Stomach (tissue), 8 donors: ENCODE measurements at regions not wholly inside any gene's neighbourhood (a gene's known extent, or its start where the extent isn't known, plus 50 kb on each side); places are given as distances from the start of the nearest gene placed in this dataset.

Experiments
- DNase-seq, 2 donors: peaks; one replicate each; pipeline versions ENCODE4 v3.0.0 to v3.0.0-alpha.2; 2013 to 2019
- H3K27ac ChIP-seq, 5 donors: fragments of 200-600 bp in 4 of 5; sonication (generic) in 4 of 5; one replicate each; pipeline ENCODE4 v1.5.1; 2013 to 2019; ENCODE audit warnings: mild to moderate bottlenecking in 1 of 5, moderate library complexity in 1 of 5
- H3K27me3 ChIP-seq, 3 donors: fragments of 200-600 bp; sonication (generic); one replicate each; pipeline ENCODE4 v1.5.1; 2017 to 2019; ENCODE audit warnings: mixed run types in 1 of 3
- H3K36me3 ChIP-seq, 4 donors: fragments of 200-600 bp; sonication (generic); 1 replicate in 3 of 4; 2 replicates in 1 of 4; pipeline ENCODE4 v1.5.1; 2016 to 2019
- H3K4me1 ChIP-seq, 4 donors: fragments of 200-600 bp; sonication (generic); one replicate each; pipeline ENCODE4 v1.5.1; 2016 to 2019
- H3K4me3 ChIP-seq, 4 donors: fragments of 200-600 bp; sonication (generic) in 3 of 4; one replicate each; pipeline ENCODE4 v1.5.1; 2016 to 2019; ENCODE audit warnings: mild to moderate bottlenecking in 1 of 4
- H3K9me3 ChIP-seq, 4 donors: fragments of 200-600 bp; sonication (generic); one replicate each; pipeline ENCODE4 v1.5.1; 2016 to 2019
- CTCF ChIP-seq, 7 experiments: fragments of 450-650 bp in 4 of 7; fragments of 200-600 bp in 3 of 7; sonication (generic) in 3 of 7; IDR thresholded peaks; one replicate each; pipeline ENCODE4 v1.5.1; 2016 to 2019; ENCODE audit warnings: antibody characterized with exemption in 7 of 7, control low read depth in 2 of 7, mild to moderate bottlenecking in 1 of 7
- EP300 ChIP-seq: sonication (generic); formaldehyde crosslinking; IDR thresholded peaks from one replicate; pipeline ENCODE4 v1.6.1; 2017; ENCODE audit warnings: antibody characterized with exemption
- POLR2A ChIP-seq, 4 donors: fragments of 450-650 bp; IDR thresholded peaks; one replicate each; pipeline ENCODE4 v1.6.1; 2016; ENCODE audit warnings: antibody characterized with exemption in 4 of 4, control low read depth in 2 of 4, mild to moderate bottlenecking in 1 of 4, moderate library complexity in 1 of 4
- POLR2AphosphoS5 ChIP-seq, 3 donors: sonication (generic); formaldehyde crosslinking; IDR thresholded peaks; one replicate each; pipeline ENCODE4 v1.6.1; 2016; ENCODE audit warnings: antibody characterized with exemption in 3 of 3
- WGBS, 5 donors: extraction: QIAGEN DNeasy Blood & Tissue Kit in 3 of 5; methylation state at CpG; one replicate each; pipeline versions ENCODE4 v1.1.5 to v1.1.7; 2013 to 2018; 5-methylcytosine and 5-hydroxymethylcytosine counted together
- intact Hi-C: fragments of 100-400 bp; cut with DNase I; formaldehyde crosslinking; loops from one replicate; pipeline ENCODE4 v1.15.1; 2023; ENCODE audit warnings: low total_unique reads
- donor health status: healthy with polysubstance abuse.
- donor health status: Bipolar disorder and iron deficiency.
- donor health status: healthy.

GRCh38 chr9:2939368-2939767 lies 95.5 kb upstream of the PUM3 start:
- no peak overlapping the region for H3K4me3 ChIP-seq
- no peaks in the 10 kb centered on the region for H3K27me3 ChIP-seq
- H3K4me1 ChIP-seq: no peaks in the 10 kb centered on the region
- H3K27ac ChIP-seq: no peak overlapping the region
- DNase-seq: no peak
- intact Hi-C loops: no loop called here
- 79 to 96% (median 85%) methylated on average over 1 of the region's 1 CpG for WGBS, 5 donors
- H3K9me3 ChIP-seq: no peaks in the 10 kb centered on the region
- no peaks in the 10 kb centered on the region for H3K36me3 ChIP-seq
- TF ChIP-seq POLR2A (IDR thresholded peaks at IDR 0.05) (no peak), CTCF (IDR thresholded peaks at IDR 0.05) (no peak), POLR2AphosphoS5 (IDR thresholded peaks at IDR 0.05) (no peak), EP300 (no peak)

- intact Hi-C loops: no loop called here
Observed at GRCh38 chr9:2936221-2936620, 92.3 kb upstream of the PUM3 start.

GRCh38 chr9:2934883-2935282 lies 91.0 kb upstream of the PUM3 start:
- Histone ChIP-seq H3K27me3 (no peaks in the 10 kb centered on the region), H3K36me3 (no peaks in the 10 kb centered on the region), H3K27ac (no peak overlapping the region), H3K4me1 (no peaks in the 10 kb centered on the region), H3K4me3 (no peak overlapping the region), H3K9me3 (no peaks in the 10 kb centered on the region)
- WGBS, 5 donors: 73 to 96% (median 92%) methylated on average over 3 to 7 of the region's 7 CpGs
- TF ChIP-seq POLR2A (IDR thresholded peaks at IDR 0.05) (no peak), CTCF (IDR thresholded peaks at IDR 0.05) (no peak), EP300 (no peak), POLR2AphosphoS5 (IDR thresholded peaks at IDR 0.05) (no peak)
- intact Hi-C loops: no loop called here
- no peak for DNase-seq

More at GRCh38 chr9:2936221-2936620, 92.3 kb upstream of the PUM3 start:
- no peak for DNase-seq
- Histone ChIP-seq H3K4me3 (no peak overlapping the region), H3K27me3 (no peaks in the 10 kb centered on the region), H3K36me3 (no peaks in the 10 kb centered on the region), H3K9me3 (no peaks in the 10 kb centered on the region), H3K4me1 (no peaks in the 10 kb centered on the region), H3K27ac (no peak overlapping the region)
- 72 to 96% (median 87%) methylated on average over 1 of the region's 1 CpG; no CpG with 5 or more reads in 1 of the 5 donors for WGBS, 5 donors
- TF ChIP-seq POLR2AphosphoS5 (IDR thresholded peaks at IDR 0.05): no peak
- TF ChIP-seq EP300: no peak
- TF ChIP-seq POLR2A (IDR thresholded peaks at IDR 0.05): no peak
- TF ChIP-seq CTCF (IDR thresholded peaks at IDR 0.05): no peak

- no peaks in the 10 kb centered on the region for H3K36me3 ChIP-seq
- no peaks in the 10 kb centered on the region for H3K9me3 ChIP-seq
- intact Hi-C loops: no loop called here
- 66 to 81% (median 77%) methylated on average over 3 to 7 of the region's 7 CpGs for WGBS, 5 donors
- no peak for DNase-seq
- H3K4me1 ChIP-seq: no peaks in the 10 kb centered on the region
- no peaks in the 10 kb centered on the region for H3K27me3 ChIP-seq
- no peak overlapping the region for H3K27ac ChIP-seq
- H3K4me3 ChIP-seq: no peak overlapping the region
- no peak for TF ChIP-seq POLR2A (IDR thresholded peaks at IDR 0.05)
Observed at GRCh38 chr9:2934241-2934650, 90.4 kb upstream of the PUM3 start.

- Histone ChIP-seq H3K36me3 (no peaks in the 10 kb centered on the region), H3K4me1 (no peaks in the 10 kb centered on the region), H3K4me3 (no peak overlapping the region), H3K9me3 (no peaks in the 10 kb centered on the region), H3K27ac (no peak overlapping the region), H3K27me3 (no peaks in the 10 kb centered on the region)
- DNase-seq: no peak
- intact Hi-C loops: no loop called here
- WGBS, 5 donors: 88 to 96% (median 95%) methylated on average over 27 to 47 of the region's 47 CpGs
- no peak for TF ChIP-seq CTCF (IDR thresholded peaks at IDR 0.05)
- no peak for TF ChIP-seq EP300
Observed at GRCh38 chr9:2933165-2934095, 89.5 kb upstream of the PUM3 start.
